PC-9 (cell line): ENCODE measurements at regions not wholly inside any gene's neighbourhood (a gene's known extent, or its start where the extent isn't known, plus 50 kb on each side); places are given as distances from the start of the nearest gene placed in this dataset.

Experiments used
- BruUV-seq: library from RNA; stranded (reverse); fragments of 400-500 nt; replicated peaks from 2 replicates; lab custom pipeline; 2021; lab: Mats Ljungman, UMichigan
- CTCF ChIA-PET: fragments of 300-600 bp; sonication (Branson Sonifier 250); formaldehyde crosslinking; loops from one replicate; lab custom pipeline; 2022; ENCODE audit warnings: antibody characterized with exemption; lab: Charles Lee
- POLR2A ChIA-PET: fragments of 300-600 bp; sonication (Branson Sonifier 250); formaldehyde crosslinking; loops from one replicate; lab custom pipeline; 2022; ENCODE audit warnings: antibody characterized with exemption; ENCODE audit not compliant: unreplicated experiment; lab: Charles Lee
- DNase-seq, 2 experiments: peaks; one replicate each; pipeline versions ENCODE4 v3.0.0 to v3.0.0-alpha.2; 2015 to 2022; ENCODE audit warnings: mixed read lengths in 1 of 2
- H2AFZ ChIP-seq: fragments of 200-600 bp; sonication (generic); 2 replicates; pipeline ENCODE4 v1.8.1; 2017; ENCODE audit warnings: antibody characterized with exemption
- H3F3A ChIP-seq: fragments of 200-600 bp; sonication (generic); 2 replicates; pipeline ENCODE4 v1.8.1; 2017; ENCODE audit warnings: antibody characterized with exemption, mild to moderate bottlenecking, low read depth; ENCODE audit not compliant: insufficient read depth
- H3K27ac ChIP-seq: fragments of 200-600 bp; sonication (generic); 2 replicates; pipeline ENCODE4 v1.6.1; 2016; ENCODE audit warnings: mixed run types
- H3K27me3 ChIP-seq: fragments of 200-600 bp; sonication (generic); 2 replicates; pipeline ENCODE4 v1.6.1; 2016; ENCODE audit warnings: low read depth, mixed run types; ENCODE audit not compliant: insufficient read depth
- H3K36me3 ChIP-seq: fragments of 200-600 bp; sonication (generic); 2 replicates; pipeline ENCODE4 v1.6.1; 2016; ENCODE audit warnings: low read depth, mixed run types
- H3K4me1 ChIP-seq: fragments of 200-600 bp; sonication (generic); replicated peaks from 2 replicates; pipeline ENCODE4 v1.6.1; 2016; ENCODE audit warnings: mixed run types; ENCODE audit not compliant: insufficient read depth
- H3K4me2 ChIP-seq: fragments of 200-600 bp; sonication (generic); 2 replicates; pipeline ENCODE4 v1.6.1; 2017; ENCODE audit warnings: mixed run types
- H3K4me3 ChIP-seq: fragments of 200-600 bp; sonication (generic); 2 replicates; pipeline ENCODE4 v1.6.1; 2016; ENCODE audit warnings: mixed run types
- H3K79me2 ChIP-seq: fragments of 200-600 bp; sonication (generic); 2 replicates; pipeline ENCODE4 v1.6.1; 2017; ENCODE audit warnings: low read depth, mixed run types
- H3K9me2 ChIP-seq: fragments of 200-600 bp; sonication (generic); 2 replicates; pipeline ENCODE4 v1.8.1; 2017; ENCODE audit warnings: mild to moderate bottlenecking; ENCODE audit not compliant: insufficient read depth
- H3K9me3 ChIP-seq: fragments of 200-600 bp; sonication (generic); 2 replicates; pipeline ENCODE4 v1.8.1; 2016; ENCODE audit warnings: low read depth; ENCODE audit not compliant: insufficient read depth
- H4K20me1 ChIP-seq: fragments of 200-600 bp; sonication (generic); 2 replicates; pipeline ENCODE4 v1.8.1; 2017; ENCODE audit not compliant: insufficient read depth
- EZH2 ChIP-seq: fragments of 200-600 bp; sonication (generic); IDR thresholded peaks from 2 replicates; pipeline ENCODE4 v1.8.0; 2017; ENCODE audit warnings: antibody characterized with exemption, low read depth
- intact Hi-C: fragments of 100-400 bp; cut with micrococcal nuclease; formaldehyde crosslinking; loops from one replicate; pipeline ENCODE4 v1.10.0; 2022; ENCODE audit not compliant: unreplicated experiment
- TF ChIP-seq, protein P1 (sequence below): fragments of 200-600 bp; sonication (generic); conservative IDR thresholded peaks from 2 replicates; pipeline ENCODE4 v1.6.1; 2017; ENCODE audit warnings: mixed run types, antibody characterized with exemption, mild to moderate bottlenecking, moderate library complexity

GRCh38 chr14:46322730-46323403 is 328.7 kb downstream of the RPL10L start:
- ChIA-PET CTCF (no interaction called here), POLR2A (no interaction called here)
- no peak overlapping the region for H3K27ac ChIP-seq
- H3F3A ChIP-seq = no peaks in the 10 kb centered on the region
- no peak for DNase-seq
- no TSS peak for BruUV-seq
- no peaks in the 10 kb centered on the region for H3K9me2 ChIP-seq
- no peaks in the 10 kb centered on the region for H3K79me2 ChIP-seq
- no peaks in the 10 kb centered on the region for H3K36me3 ChIP-seq
- H3K4me1 ChIP-seq = no peaks in the 10 kb centered on the region
- H3K27me3 ChIP-seq = no peaks in the 10 kb centered on the region
- no peak overlapping the region for H3K4me2 ChIP-seq
- no peak overlapping the region for H2AFZ ChIP-seq
- H3K9me3 ChIP-seq = no peaks in the 10 kb centered on the region
- intact Hi-C loops = no loop called here
- no peak overlapping the region for H3K4me3 ChIP-seq
- H4K20me1 ChIP-seq = no peaks in the 10 kb centered on the region
- TF ChIP-seq EZH2 = no peak
- TF ChIP-seq, protein P1, sequence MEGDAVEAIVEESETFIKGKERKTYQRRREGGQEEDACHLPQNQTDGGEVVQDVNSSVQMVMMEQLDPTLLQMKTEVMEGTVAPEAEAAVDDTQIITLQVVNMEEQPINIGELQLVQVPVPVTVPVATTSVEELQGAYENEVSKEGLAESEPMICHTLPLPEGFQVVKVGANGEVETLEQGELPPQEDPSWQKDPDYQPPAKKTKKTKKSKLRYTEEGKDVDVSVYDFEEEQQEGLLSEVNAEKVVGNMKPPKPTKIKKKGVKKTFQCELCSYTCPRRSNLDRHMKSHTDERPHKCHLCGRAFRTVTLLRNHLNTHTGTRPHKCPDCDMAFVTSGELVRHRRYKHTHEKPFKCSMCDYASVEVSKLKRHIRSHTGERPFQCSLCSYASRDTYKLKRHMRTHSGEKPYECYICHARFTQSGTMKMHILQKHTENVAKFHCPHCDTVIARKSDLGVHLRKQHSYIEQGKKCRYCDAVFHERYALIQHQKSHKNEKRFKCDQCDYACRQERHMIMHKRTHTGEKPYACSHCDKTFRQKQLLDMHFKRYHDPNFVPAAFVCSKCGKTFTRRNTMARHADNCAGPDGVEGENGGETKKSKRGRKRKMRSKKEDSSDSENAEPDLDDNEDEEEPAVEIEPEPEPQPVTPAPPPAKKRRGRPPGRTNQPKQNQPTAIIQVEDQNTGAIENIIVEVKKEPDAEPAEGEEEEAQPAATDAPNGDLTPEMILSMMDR = no peak

- Histone ChIP-seq H3K9me2 (no peaks in the 10 kb centered on the region), H3K79me2 (no peaks in the 10 kb centered on the region), H4K20me1 (no peaks in the 10 kb centered on the region), H3K9me3 (no peaks in the 10 kb centered on the region), H3K4me2 (no peak overlapping the region), H2AFZ (no peak overlapping the region), H3F3A (no peaks in the 10 kb centered on the region), H3K4me1 (no peaks in the 10 kb centered on the region), H3K27ac (no peak overlapping the region), H3K27me3 (no peaks in the 10 kb centered on the region), H3K4me3 (no peak overlapping the region), H3K36me3 (no peaks in the 10 kb centered on the region)
- TF ChIP-seq, protein P1 = no peak
- no peak for TF ChIP-seq EZH2
- no TSS peak for BruUV-seq
- ChIA-PET CTCF (no interaction called here), POLR2A (no interaction called here)
- no peak for DNase-seq
- intact Hi-C loops = no loop called here
Measured at GRCh38 chr14:46322076-46322475, 329.5 kb downstream of the RPL10L start.

GRCh38 chr14:46306267-46306666 is 345.3 kb downstream of the RPL10L start:
- Histone ChIP-seq H3K9me2 (no peaks in the 10 kb centered on the region; the same call in 1 of the 2 replicates), H3K4me2 (no peak overlapping the region), H3K36me3 (no peaks in the 10 kb centered on the region), H4K20me1 (no peaks in the 10 kb centered on the region), H3K79me2 (no peaks in the 10 kb centered on the region), H3K27me3 (no peaks in the 10 kb centered on the region), H3F3A (no peaks in the 10 kb centered on the region), H3K4me1 (no peaks in the 10 kb centered on the region), H3K27ac (no peak overlapping the region), H2AFZ (no peak overlapping the region), H3K9me3 (no peaks in the 10 kb centered on the region; the same call in 1 of the 2 replicates), H3K4me3 (no peak overlapping the region)
- no peak for TF ChIP-seq EZH2
- TF ChIP-seq, protein P1 = no peak
- BruUV-seq = no TSS peak
- POLR2A ChIA-PET = no interaction called here
- CTCF ChIA-PET = no interaction called here
- intact Hi-C loops = no loop called here
- no peak for DNase-seq
